Choroid plexus epithelial cell (primary cell): ENCODE measurements at regions not wholly inside any gene's neighbourhood (a gene's known extent, or its start where the extent isn't known, plus 50 kb on each side); places are given as distances from the start of the nearest gene placed in this dataset.

ENCODE experiments used
- DNase-seq: peaks from one replicate; pipeline ENCODE4 v3.0.0-alpha.2; 2010; ENCODE audit warnings: low read depth
- H3K4me3 ChIP-seq: 2 replicates; pipeline ENCODE4 v1.5.1; 2011; ENCODE audit warnings: low read depth, mild to moderate bottlenecking, control low read depth, low read length, moderate library complexity
- TF ChIP-seq, protein P1 (sequence below): conservative IDR thresholded peaks from 2 replicates; pipeline ENCODE4 v1.5.1; 2011; ENCODE audit warnings: low read depth, mild to moderate bottlenecking, control low read depth, inconsistent platforms, low read length, moderate library complexity

DNA sequence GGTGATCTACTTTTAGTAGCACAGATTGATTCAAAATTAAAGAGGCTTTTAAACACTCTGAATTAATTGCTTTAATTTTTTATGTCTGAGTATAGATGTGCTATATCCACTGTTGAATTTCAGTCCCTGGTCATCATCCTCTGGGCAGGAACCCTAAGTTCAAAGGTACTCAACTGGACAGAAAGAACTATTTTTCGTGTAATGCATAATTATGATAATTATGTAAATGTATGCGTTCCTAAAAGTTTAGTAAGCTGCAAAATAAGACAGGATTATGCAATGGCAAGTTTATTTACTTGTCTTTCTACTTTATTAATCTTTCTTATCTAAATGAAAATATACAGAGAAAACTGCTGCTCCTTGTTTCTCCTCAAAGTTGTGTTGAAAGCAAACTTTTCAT is 690.1 kb upstream of the MAN1A1 start:
- no peak overlapping the region for H3K4me3 ChIP-seq
- TF ChIP-seq, protein P1, sequence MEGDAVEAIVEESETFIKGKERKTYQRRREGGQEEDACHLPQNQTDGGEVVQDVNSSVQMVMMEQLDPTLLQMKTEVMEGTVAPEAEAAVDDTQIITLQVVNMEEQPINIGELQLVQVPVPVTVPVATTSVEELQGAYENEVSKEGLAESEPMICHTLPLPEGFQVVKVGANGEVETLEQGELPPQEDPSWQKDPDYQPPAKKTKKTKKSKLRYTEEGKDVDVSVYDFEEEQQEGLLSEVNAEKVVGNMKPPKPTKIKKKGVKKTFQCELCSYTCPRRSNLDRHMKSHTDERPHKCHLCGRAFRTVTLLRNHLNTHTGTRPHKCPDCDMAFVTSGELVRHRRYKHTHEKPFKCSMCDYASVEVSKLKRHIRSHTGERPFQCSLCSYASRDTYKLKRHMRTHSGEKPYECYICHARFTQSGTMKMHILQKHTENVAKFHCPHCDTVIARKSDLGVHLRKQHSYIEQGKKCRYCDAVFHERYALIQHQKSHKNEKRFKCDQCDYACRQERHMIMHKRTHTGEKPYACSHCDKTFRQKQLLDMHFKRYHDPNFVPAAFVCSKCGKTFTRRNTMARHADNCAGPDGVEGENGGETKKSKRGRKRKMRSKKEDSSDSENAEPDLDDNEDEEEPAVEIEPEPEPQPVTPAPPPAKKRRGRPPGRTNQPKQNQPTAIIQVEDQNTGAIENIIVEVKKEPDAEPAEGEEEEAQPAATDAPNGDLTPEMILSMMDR = no peak
- DNase-seq = no peak

DNA sequence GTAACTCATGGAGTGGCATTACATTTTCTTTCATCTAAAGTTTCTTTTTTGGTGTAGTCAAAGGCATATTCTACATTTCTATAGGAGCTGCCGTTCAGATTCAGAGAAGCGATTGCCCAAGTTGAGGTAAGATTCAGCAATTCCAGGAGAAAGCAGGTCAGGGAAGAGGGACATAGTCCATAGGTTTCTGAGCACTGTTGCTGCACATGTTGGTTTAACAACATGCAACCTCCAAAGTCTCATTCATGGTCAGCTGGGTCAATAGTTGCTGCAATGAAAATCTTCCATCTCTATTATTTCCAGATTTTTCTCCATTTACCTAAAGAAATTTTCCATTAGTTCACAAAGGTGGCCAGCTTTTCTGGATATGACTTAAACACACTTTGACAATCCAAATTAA is 682.3 kb upstream of the MAN1A1 start:
- H3K4me3 ChIP-seq = no peak overlapping the region
- no peak for DNase-seq
- TF ChIP-seq, protein P1 = no peak

DNA sequence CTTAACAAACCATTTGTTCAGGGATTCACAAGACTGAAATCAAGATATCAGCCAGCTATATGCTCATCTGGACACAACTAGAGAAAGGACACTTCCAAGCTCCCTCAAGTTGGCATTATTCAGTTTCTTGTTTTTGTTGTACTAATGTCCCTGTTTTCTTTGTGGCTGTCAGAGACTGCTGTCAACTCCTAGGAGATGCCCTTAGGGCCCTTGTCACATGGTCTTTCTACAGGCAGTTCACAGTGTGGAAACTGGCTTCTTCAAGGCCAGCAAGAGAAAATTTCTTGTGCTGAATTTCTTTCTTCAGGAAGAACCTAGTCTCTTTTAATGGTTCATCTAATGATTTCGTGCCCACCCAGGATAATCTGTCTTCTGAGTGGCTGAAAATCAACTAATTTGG is 677.2 kb upstream of the MAN1A1 start:
- no peak overlapping the region for H3K4me3 ChIP-seq
- TF ChIP-seq, protein P1 = no peak
- DNase-seq = no peak

DNA sequence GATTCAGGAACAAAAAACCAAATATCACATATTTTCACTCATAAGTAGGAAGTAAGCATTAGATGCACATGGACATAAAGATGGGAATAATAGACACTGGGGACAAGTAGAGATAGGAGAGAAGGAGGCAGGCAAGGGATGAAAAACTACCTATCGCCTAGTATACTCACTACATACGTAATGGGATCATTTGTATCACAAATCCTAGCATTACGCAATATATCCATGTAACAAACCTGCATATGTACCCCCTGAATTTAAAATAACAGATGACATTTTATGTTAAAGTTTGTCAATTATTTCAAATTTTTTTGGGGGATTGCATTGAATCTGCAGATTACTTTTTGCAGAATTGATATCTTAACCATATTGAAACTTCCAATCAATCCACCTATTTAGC is 660.5 kb upstream of the MAN1A1 start:
- no peak for DNase-seq
- TF ChIP-seq, protein P1 = no peak
- H3K4me3 ChIP-seq = no peak overlapping the region

DNA sequence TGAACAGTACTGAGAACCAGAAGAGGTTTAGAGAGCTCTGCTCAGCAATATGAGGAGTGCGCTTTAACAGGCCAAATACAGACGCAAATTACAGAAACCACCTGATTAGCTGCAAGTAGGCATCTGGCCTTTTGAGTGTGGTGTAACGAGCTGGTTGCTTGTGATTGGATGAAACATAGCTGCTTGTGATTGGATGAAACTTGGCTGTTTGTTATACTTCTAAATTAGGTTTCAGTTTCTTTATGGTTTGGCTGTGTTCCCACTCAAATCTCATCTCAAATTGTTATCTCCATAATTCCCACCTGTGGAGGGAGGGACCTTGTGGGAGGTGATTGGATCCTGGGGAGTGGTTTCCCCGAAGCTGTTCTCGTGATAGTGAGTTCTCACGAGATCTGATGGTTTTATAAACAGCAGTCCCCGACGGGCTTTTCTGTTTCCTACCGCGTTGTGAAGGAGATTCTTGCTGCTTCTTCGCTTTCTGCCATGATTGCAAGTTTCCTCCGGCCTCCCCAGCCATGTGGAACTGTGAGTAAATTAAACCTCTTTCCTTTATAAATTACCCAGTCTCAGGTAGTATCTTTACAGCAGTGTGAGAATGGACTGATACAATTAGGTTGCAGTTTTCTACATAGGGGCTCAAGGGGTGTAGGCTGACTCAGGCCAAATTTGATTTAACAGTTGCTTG is 655.9 kb upstream of the MAN1A1 start:
- TF ChIP-seq, protein P1 = no peak
- no peak overlapping the region for H3K4me3 ChIP-seq
- no peak for DNase-seq

DNA sequence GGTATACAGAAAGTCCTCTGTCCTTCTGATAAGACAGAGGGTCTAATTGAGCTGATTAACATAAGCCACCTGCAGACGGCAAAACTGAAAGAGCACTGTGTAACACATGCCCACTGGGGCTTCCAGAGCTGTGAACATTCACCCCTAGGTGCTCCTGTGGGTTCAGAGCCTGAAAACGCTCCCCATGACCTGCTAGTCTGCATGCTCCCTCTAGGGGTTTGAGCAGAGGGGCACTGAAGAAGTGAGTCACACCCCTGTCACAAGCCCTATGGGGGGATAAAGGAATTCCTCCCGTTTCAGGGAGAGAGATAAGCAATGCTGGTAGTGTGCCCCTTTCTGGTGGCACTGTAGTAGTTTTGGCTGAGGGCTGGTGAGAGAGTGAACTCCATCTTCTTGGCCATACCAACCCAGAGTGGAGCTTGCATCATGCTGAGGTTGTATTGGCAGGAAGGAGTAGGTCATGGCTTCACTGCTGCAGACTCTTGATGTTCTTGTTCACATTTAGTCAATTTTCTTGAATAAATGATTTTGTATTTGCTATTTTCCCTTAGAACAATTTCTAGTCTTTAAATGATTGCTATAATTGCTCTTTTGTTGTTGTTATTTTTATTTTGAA is 637.5 kb upstream of the MAN1A1 start:
- TF ChIP-seq, protein P1 = no peak
- DNase-seq = no peak
- H3K4me3 ChIP-seq = no peak overlapping the region

DNA sequence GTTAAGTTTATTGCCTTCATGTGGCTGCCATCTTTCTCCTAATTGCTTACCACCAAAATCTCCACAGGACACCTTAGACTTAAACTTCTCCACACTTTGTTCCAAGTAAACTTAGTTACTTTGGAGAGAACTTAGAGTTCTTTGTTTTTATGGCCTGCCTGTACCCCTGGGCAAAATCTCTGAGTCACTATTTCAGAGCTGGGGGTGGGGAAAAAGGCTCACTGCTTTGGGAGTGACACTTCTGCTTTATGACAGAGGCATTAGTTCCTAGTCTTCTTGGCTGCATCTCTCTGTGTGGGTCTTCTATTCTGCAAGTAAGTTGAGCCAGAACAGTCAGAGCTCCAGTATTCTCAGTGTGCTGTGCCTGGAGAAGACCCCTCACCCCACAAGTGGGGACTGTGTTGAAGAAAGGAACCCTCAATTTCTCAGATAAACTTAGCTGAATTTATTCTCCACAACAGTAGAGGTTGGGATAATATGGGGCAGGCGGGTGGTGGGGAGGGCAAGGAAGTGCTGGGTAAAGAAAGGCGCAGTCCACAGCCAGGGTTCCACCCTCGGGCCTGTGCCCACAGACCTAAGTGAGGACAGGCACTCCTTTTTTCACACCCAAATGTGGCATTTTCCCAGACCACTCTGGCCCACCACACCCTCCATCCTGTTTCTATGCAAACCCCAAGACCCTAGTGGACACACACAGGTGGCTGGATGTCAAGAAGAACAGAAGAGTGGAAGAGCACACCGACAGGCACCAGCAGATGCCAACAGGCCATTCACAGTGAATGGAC is 636.6 kb upstream of the MAN1A1 start:
- H3K4me3 ChIP-seq = no peak overlapping the region
- DNase-seq = no peak
- TF ChIP-seq, protein P1 = no peak
